Activated naive CD4-positive, alpha-beta T cell treated with anti-CD3 and anti-CD28 coated beads, Interleukin-2, amount 10 ng/mL, durations not matched to agents 7 days and 5 days (primary cell): ENCODE measurements at regions not wholly inside any gene's neighbourhood (a gene's known extent, or its start where the extent isn't known, plus 50 kb on each side); places are given as distances from the start of the nearest gene placed in this dataset.
"Not testable (repeated sequence)": the region's sequence is repeated elsewhere in the genome, so short reads cannot be mapped to it uniquely, and the experiment has no call there.

Experiments used
- CTCF ChIA-PET: fragments of 350-600 bp; sonication (Branson Sonifier 250); formaldehyde crosslinking; loops from one replicate; lab custom pipeline; 2021; ENCODE audit warnings: antibody characterized with exemption; lab: Charles Lee
- DNase-seq: peaks from one replicate; pipeline ENCODE4 v3.0.0-alpha.2; 2020
- H3K27ac Mint-ChIP-seq: one replicate; pipeline ENCODE4 v1.8.0; 2021; ENCODE audit warnings: mild to moderate bottlenecking, moderate library complexity, mixed read lengths
- H3K27me3 Mint-ChIP-seq: one replicate; pipeline ENCODE4 v1.8.0; 2021; ENCODE audit warnings: mild to moderate bottlenecking, mixed read lengths
- H3K36me3 Mint-ChIP-seq: one replicate; pipeline ENCODE4 v1.8.0; 2021; ENCODE audit warnings: mixed read lengths
- H3K4me1 Mint-ChIP-seq: one replicate; pipeline ENCODE4 v1.8.0; 2021; ENCODE audit warnings: mixed read lengths
- H3K4me3 Mint-ChIP-seq: one replicate; pipeline ENCODE4 v1.8.0; 2021; ENCODE audit warnings: mild to moderate bottlenecking, moderate library complexity, mixed read lengths
- H3K9me3 Mint-ChIP-seq: one replicate; pipeline ENCODE4 v1.8.0; 2021; ENCODE audit warnings: mixed read lengths

DNA sequence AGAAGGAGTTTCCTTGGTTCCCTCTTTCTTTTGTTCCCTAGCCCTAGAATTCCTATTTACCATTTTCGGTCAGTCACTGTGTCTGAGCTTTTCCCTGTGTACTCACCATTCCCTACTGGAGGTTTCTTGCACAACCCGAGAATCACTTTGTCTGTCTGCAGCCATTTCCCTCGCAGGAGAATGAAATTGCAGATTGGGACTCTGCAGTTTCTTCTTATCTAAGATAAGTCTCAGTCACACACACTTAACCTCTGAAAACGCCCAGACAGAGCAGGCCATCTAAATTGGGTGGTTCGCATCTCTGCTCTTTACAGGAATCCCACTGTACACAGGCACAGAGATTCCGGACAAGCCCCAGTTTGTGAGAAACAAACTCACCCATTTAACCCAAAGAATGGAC lies 58.6 kb upstream of the CNTNAP2 start:
- Mint-ChIP-seq H3K9me3 (peaks cover 5% of the 10 kb centered on the region), H3K4me3 (no peak overlapping the region), H3K27me3 (no peaks in the 10 kb centered on the region), H3K27ac (no peak overlapping the region), H3K36me3 (no peaks in the 10 kb centered on the region), H3K4me1 (no peaks in the 10 kb centered on the region)
- CTCF ChIA-PET, result no interaction called here
- no peak for DNase-seq

DNA sequence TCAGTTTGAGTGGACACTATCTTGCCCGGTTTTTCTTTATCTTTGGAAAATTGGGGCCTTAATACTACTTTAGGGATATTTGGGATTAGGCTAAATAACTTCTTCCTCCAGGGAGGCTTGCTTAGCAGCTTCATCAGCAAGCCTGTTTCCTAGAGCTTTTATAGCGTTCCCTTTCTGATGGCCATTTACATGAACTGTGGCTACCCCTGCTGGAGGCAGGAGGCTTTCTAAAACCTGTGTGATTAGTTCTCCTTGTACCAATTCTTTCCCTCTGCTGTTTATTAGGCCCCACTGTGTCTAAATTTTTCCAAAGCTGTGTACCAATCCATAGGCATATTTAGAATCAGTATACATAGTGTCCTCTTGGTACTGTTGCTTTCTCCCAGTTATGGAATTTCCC lies 61.7 kb upstream of the CNTNAP2 start:
- Mint-ChIP-seq H3K27ac (no peak overlapping the region), H3K36me3 (no peaks in the 10 kb centered on the region), H3K9me3 (peaks cover 12% of the 10 kb centered on the region), H3K27me3 (no peaks in the 10 kb centered on the region), H3K4me3 (no peak overlapping the region), H3K4me1 (no peaks in the 10 kb centered on the region)
- CTCF ChIA-PET, result no interaction called here
- no peak for DNase-seq

DNA sequence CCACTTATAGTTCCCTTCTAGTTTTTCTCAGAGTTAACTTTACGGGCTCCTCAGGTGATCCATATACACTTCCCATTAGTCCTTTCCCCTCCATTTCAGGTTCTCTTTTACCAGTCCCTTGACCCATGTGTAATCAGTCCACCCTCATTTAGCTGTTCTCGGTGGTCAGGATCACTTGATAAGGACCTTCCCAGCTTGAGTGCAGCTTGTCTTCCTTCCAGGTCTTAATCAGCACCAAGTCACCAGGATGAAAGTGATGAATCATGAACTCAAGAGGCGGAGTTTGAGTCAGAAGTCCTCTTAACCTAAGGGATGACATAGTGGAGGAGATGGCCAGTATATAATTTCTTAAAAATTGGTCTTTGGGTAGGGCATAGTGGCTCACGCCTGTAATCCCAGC lies 63.1 kb upstream of the CNTNAP2 start:
- H3K27me3 Mint-ChIP-seq, result no peaks in the 10 kb centered on the region
- DNase-seq, result no peak
- no peak overlapping the region for H3K27ac Mint-ChIP-seq
- H3K4me3 Mint-ChIP-seq, result no peak overlapping the region
- peaks cover 12% of the 10 kb centered on the region for H3K9me3 Mint-ChIP-seq
- no peaks in the 10 kb centered on the region for H3K4me1 Mint-ChIP-seq
- CTCF ChIA-PET, result no interaction called here
- no peaks in the 10 kb centered on the region for H3K36me3 Mint-ChIP-seq

DNA sequence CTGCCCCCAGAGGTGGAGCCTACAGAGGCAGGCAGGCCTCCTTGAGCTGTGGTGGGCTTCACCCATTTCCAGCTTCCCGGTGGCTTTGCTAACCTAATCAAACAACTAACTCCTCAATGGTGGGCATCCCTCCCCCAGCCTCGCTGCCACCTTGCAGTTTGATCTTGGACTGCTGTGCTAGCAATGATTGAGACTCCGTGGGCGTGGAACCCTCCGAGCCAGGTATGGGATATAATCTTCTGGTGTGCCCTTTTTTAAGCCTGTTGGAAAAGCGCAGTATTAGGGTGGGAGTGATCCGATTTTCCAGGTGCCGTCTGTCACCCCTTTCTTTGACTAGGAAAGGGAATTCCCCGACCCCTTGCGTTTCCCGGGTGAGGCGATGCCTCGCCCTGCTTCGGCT lies 73.3 kb upstream of the CNTNAP2 start:
- H3K27ac Mint-ChIP-seq, CTCF ChIA-PET, H3K27me3 Mint-ChIP-seq, H3K4me1 Mint-ChIP-seq, H3K36me3 Mint-ChIP-seq, H3K4me3 Mint-ChIP-seq, DNase-seq: not testable (repeated sequence)
- peaks cover 14% of the 10 kb centered on the region for H3K9me3 Mint-ChIP-seq

DNA sequence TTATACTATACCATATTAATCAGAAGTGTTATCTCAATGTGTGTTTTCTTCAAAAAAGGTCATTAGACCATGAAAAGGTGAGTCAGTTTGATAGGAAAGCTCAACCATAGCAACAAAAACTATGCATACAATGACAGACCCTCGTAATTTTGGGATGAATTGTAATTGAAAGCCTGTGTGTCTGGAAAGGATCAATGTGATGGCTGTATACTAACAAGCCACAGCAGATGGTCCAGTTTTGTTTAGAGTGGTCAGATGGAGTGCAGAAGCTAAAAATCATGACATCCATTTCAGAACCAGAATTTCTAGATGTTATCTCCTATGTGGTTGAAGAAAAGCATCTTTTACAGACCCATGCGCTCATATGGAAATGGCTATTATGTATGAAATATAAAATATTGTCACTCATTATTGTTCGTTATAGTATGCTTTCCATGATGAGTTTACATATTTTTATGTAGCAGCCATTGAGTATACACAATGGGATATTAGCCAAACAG lies 88.3 kb upstream of the CNTNAP2 start:
- Mint-ChIP-seq H3K4me1 (no peaks in the 10 kb centered on the region), H3K36me3 (no peaks in the 10 kb centered on the region), H3K27ac (no peak overlapping the region), H3K4me3 (no peak overlapping the region), H3K9me3 (peaks cover 9% of the 10 kb centered on the region), H3K27me3 (no peaks in the 10 kb centered on the region)
- CTCF ChIA-PET, result no interaction called here
- DNase-seq, result no peak

DNA sequence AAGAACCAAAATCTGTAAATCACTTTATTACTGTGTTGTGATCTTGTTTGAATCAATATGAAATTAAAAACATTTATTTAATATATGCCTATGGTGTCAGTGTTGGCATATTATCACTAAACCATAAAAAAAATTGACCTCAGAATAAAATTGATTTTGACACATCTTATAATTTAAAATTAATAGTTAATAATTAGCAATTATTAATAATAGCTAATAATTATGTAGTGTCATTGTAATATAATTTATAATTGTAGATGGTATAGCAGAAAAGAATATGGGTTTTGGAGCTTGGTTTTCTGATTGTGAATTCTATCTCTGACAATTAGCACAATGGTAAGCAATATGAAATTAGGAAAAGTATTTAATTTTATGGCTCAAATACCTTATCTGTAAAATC lies 89.4 kb upstream of the CNTNAP2 start:
- CTCF ChIA-PET, result no interaction called here
- no peak overlapping the region for H3K4me3 Mint-ChIP-seq
- H3K27ac Mint-ChIP-seq, result no peak overlapping the region
- H3K27me3 Mint-ChIP-seq, result no peaks in the 10 kb centered on the region
- H3K9me3 Mint-ChIP-seq, result peaks cover 9% of the 10 kb centered on the region
- no peaks in the 10 kb centered on the region for H3K36me3 Mint-ChIP-seq
- H3K4me1 Mint-ChIP-seq, result no peaks in the 10 kb centered on the region
- no peak for DNase-seq

DNA sequence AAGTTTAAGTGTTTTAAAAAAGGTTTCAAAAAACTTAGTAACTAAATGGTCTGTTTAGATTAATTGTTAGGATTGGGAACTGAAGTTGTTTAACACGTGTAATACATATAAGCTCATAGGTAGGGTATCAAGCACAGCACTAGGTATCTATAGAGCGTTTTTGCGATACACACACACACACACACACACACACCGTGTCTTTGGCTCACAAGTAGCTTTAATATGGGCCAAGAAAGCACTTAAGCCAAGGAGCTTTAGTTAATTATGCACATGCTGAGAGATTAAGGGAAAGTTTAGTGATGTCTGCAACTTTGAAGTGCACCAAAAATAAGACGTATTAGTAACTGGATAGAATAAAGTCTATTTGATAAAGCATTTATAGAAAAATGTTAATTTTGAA lies 93.8 kb upstream of the CNTNAP2 start:
- CTCF ChIA-PET, result no interaction called here
- DNase-seq, result no peak
- H3K9me3 Mint-ChIP-seq, result peaks cover 12% of the 10 kb centered on the region
- H3K4me3 Mint-ChIP-seq, result no peak overlapping the region
- H3K27ac Mint-ChIP-seq, result no peak overlapping the region
- no peaks in the 10 kb centered on the region for H3K27me3 Mint-ChIP-seq
- H3K4me1 Mint-ChIP-seq, result no peaks in the 10 kb centered on the region
- no peaks in the 10 kb centered on the region for H3K36me3 Mint-ChIP-seq

DNA sequence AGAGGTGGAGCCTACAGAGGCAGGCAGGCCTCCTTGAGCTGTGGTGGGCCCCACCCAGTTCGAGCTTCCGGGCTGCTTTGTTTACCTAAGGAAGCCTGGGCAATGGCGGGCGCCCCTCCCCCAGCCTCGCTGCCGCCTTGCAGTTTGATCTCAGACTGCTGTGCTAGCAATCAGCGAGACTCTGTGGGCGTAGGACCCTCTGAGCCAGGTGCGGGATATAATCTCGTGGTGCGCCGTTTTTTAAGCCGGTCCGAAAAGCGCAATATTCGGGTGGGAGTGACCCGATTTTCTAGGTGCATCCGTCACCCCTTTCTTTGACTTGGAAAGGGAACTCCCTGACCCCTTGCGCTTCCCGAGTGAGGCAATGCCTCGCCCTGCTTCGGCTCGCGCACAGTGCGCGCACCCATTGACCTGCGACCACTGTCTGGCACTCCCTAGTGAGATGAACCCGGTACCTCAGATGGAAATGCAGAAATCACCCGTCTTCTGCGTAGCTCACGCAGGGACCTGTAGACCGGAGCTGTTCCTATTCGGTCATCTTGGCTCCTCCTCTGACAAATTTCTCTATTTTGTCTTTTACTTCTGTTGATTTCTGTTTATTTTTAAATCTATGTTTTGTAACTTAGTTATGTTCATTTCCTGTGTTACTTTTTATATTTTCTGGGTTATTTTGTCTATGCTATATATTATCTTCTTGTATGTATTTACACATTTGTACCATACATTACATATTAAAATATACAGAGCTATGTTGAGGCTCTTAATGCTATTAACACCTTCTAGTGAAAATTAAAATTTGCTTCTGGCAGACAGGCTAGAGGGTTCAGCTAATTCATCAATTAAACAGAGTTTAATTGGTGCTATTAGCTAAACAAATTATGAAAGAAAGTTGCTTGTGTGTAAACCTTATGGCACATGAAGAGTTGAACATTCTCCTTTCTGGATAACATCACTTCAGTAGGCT lies 97.3 kb upstream of the CNTNAP2 start:
- H3K4me1 Mint-ChIP-seq, CTCF ChIA-PET, H3K9me3 Mint-ChIP-seq: not testable (repeated sequence)

DNA sequence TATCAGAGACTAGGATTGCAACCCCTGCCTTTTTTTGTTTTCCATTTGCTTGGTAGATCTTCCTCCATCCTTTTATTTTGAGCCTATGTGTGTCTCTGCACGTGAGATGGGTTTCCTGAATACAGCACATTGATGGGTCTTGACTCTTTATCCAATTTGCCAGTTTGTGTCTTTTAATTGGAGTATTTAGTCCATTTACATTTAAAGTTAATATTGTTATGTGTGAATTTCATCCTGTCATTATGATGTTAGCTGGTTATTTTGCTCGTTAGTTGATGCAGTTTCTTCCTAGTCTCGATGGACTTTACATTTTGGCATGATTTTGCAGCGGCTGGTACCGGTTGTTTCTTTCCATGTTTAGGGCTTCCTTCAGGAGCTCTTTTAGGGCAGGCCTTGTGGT lies 99.2 kb upstream of the CNTNAP2 start:
- H3K27me3 Mint-ChIP-seq, H3K36me3 Mint-ChIP-seq, DNase-seq, H3K9me3 Mint-ChIP-seq, H3K4me3 Mint-ChIP-seq, H3K4me1 Mint-ChIP-seq, CTCF ChIA-PET, H3K27ac Mint-ChIP-seq: not testable (repeated sequence)

More for the DNA sequence above, 97.3 kb upstream of the CNTNAP2 start:
- not testable (repeated sequence) for DNase-seq, H3K36me3 Mint-ChIP-seq, H3K27me3 Mint-ChIP-seq, H3K4me3 Mint-ChIP-seq, H3K27ac Mint-ChIP-seq

DNA sequence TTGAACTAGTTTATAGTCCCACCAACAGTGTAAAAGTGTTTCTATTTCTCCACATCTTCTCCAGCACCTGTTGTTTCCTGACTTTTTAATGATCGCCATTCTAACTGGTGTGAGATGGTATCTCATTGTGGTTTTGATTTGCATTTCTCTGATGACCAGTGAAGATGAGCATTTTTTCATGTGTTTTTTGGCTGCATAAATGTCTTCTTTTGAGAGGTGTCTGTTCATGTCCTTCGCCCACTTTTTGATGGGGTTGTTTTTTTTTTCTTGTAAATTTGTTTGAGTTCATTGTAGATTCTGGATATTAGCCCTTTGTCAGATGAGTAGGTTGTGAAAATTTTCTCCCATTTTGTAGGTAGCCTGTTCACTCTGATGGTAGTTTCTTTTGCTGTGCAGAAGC lies 102.4 kb upstream of the CNTNAP2 start:
- CTCF ChIA-PET, H3K36me3 Mint-ChIP-seq, H3K27ac Mint-ChIP-seq, H3K27me3 Mint-ChIP-seq, DNase-seq, H3K9me3 Mint-ChIP-seq, H3K4me1 Mint-ChIP-seq, H3K4me3 Mint-ChIP-seq: not testable (repeated sequence)

DNA sequence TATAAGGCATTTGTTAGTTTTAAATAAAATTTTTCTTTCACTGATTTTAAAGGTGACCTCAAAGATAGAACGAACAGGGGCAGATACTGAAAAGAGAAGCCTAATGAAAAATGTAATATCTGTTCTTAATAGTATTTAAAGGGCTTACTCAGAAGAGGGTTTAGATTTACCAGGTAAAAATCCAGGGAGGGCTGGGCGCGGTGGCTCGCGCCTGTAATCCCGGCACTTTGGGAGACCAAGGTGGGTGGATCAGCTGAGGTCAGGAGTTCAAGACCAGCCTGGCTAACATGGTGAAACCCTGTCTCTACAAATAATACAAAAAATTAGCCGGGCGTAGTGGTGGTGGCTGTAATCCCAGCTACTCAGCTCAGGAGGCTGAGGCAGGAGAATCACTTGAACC lies 108.3 kb upstream of the CNTNAP2 start:
- CTCF ChIA-PET, result no interaction called here
- Mint-ChIP-seq H3K4me3 (no peak overlapping the region), H3K4me1 (no peaks in the 10 kb centered on the region), H3K27ac (no peak overlapping the region), H3K27me3 (no peaks in the 10 kb centered on the region), H3K9me3 (peaks cover 4% of the 10 kb centered on the region), H3K36me3 (no peaks in the 10 kb centered on the region)
- no peak for DNase-seq

DNA sequence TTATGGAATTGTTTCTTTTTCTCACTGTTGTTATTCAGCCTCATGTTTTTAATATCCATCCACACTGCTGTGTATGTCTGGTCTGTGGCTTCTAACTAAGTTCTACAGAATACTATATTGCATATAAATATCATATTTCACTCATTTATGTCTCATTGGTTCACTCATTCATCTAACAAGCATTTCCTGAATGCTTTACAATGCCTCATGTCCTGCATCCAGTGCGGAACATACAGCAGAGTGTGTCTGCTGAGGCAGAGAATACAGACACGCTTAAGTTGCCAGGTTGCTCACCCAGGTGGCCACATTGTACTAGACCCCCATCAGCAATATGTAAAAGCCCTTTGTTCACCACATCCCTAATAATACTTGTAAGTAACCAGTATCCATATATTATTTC lies 111.8 kb upstream of the CNTNAP2 start:
- Mint-ChIP-seq H3K36me3 (no peaks in the 10 kb centered on the region), H3K9me3 (no peaks in the 10 kb centered on the region)

DNA sequence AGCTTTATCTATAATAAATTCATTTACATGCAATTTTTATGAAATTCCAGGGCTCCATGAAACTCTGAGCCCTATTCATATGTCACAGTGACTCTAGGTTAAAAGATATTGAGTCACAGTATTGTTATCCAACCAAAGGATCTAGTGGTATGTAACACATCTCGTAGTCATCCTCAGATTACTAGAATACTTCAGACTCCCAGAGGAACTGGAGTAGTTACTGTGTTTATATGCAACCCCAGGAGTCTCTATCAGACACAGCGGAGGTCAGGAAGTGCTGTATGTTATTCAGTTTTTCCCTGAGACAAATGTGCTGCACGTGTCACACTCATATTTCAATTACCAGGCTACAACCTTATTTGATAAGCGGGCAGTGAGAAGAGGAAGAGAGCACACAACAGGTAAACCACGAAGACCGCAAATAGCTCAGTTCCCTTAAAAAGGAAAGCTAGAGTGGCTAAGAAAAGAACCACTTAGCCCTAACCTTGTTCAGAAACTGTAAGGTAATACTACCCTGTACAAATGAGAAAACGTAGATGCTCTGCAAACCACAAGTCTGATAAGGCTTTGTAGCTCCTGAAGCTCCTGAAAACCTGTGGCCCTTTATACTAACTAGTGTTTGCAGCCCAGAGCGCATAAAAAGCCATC lies 114.0 kb upstream of the CNTNAP2 start:
- Mint-ChIP-seq H3K36me3 (no peaks in the 10 kb centered on the region), H3K27ac (no peak overlapping the region), H3K27me3 (no peaks in the 10 kb centered on the region), H3K4me1 (no peaks in the 10 kb centered on the region), H3K4me3 (no peak overlapping the region), H3K9me3 (no peaks in the 10 kb centered on the region)
- DNase-seq, result no peak
- CTCF ChIA-PET, result no interaction called here

More for the DNA sequence above, 111.8 kb upstream of the CNTNAP2 start:
- no peaks in the 10 kb centered on the region for H3K27me3 Mint-ChIP-seq
- H3K27ac Mint-ChIP-seq, result no peak overlapping the region
- DNase-seq, result no peak
- CTCF ChIA-PET, result no interaction called here
- H3K4me3 Mint-ChIP-seq, result no peak overlapping the region
- no peaks in the 10 kb centered on the region for H3K4me1 Mint-ChIP-seq

DNA sequence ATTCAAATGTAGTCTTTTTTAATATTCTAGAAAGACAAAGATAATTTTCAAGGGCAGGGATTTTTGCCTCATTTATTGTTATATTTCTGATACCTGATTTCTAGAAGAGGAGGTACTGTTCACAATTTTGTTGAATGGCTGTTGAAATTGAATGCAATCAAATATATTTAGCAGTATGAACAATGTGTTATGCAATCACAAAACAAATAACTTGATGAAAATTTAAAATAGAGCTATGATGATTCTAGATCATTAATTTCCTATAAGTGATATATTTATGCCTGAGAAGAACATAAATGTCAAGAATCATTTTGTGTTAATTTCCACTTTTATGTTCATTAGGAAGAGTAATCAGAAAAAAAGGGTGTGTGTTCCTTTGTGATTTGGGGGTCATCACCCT lies 114.6 kb upstream of the CNTNAP2 start:
- CTCF ChIA-PET, result no interaction called here
- H3K4me1 Mint-ChIP-seq, result no peaks in the 10 kb centered on the region
- H3K9me3 Mint-ChIP-seq, result no peaks in the 10 kb centered on the region
- no peaks in the 10 kb centered on the region for H3K36me3 Mint-ChIP-seq
- no peak overlapping the region for H3K27ac Mint-ChIP-seq
- H3K27me3 Mint-ChIP-seq, result no peaks in the 10 kb centered on the region
- no peak for DNase-seq
- H3K4me3 Mint-ChIP-seq, result no peak overlapping the region

DNA sequence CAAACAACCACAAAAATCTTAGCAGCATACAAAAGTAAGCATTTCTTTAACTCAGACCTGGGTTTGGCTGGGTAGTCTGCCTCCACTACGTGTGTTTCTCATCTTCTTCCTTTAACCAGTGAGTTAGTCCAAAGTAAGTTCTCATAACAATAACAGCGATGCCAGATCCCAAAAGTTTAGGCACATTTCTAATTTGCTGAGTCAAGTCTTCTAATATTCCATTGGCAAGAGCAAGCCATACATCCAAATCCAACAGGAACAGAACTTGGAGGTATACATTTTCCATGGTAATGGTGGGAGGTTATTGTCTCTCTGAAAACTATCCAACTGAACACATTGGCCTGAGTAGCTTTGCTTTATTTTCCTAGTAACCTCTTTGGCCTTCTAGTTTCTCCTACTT lies 115.7 kb upstream of the CNTNAP2 start:
- Mint-ChIP-seq H3K27me3 (no peaks in the 10 kb centered on the region), H3K4me1 (no peaks in the 10 kb centered on the region), H3K9me3 (no peaks in the 10 kb centered on the region), H3K36me3 (no peaks in the 10 kb centered on the region), H3K27ac (no peak overlapping the region), H3K4me3 (no peak overlapping the region)
- no peak for DNase-seq
- CTCF ChIA-PET, result no interaction called here
